PFSK-1 (cell line): ENCODE measurements at regions not wholly inside any gene's neighbourhood (a gene's known extent, or its start where the extent isn't known, plus 50 kb on each side); places are given as distances from the start of the nearest gene placed in this dataset.

ENCODE experiments used
- POLR2AphosphoS5 ChIP-seq: IDR thresholded peaks from 2 replicates; pipeline ENCODE4 v1.6.1; 2012; ENCODE audit warnings: low read depth, mild to moderate bottlenecking, control low read depth, low read length, moderate library complexity
- REST ChIP-seq, 2 experiments: IDR thresholded peaks; 2 replicates each; pipeline versions ENCODE4 v1.6.1 to v1.8.0; 2011 to 2012; ENCODE audit warnings: low read depth in 2 of 2, low read length in 2 of 2, control low read depth in 1 of 2, inconsistent platforms in 1 of 2, mild to moderate bottlenecking in 1 of 2, moderate library complexity in 1 of 2; ENCODE audit not compliant: insufficient read depth in 1 of 2
- SIN3A ChIP-seq: IDR thresholded peaks from 2 replicates; pipeline ENCODE4 v1.6.1; 2012; ENCODE audit warnings: mild to moderate bottlenecking, low read length, moderate library complexity, borderline replicate concordance; ENCODE audit not compliant: insufficient read depth
- TAF1 ChIP-seq: IDR thresholded peaks from 2 replicates; pipeline ENCODE4 v1.6.1; 2012; ENCODE audit warnings: low read length, control low read depth, borderline replicate concordance; ENCODE audit not compliant: insufficient read depth

GRCh38 chr7:156061689-156062255 is 249.5 kb upstream of the SHH start:
- TF ChIP-seq REST (IDR thresholded peaks at IDR 0.05; ENCODE audit: insufficient read depth in 1 of 2, low read depth in 2 of 2, low read length in 2 of 2) (no peak), POLR2AphosphoS5 (no peak), TAF1 (no peak), SIN3A (no peak)
